Memory B cell (primary cell): ENCODE measurements at regions not wholly inside any gene's neighbourhood (a gene's known extent, or its start where the extent isn't known, plus 50 kb on each side); places are given as distances from the start of the nearest gene placed in this dataset.

ENCODE experiments used
- ATAC-seq: fragments of 150-1000 bp; cut with Tn5 transposase; 2 replicates; pipeline ENCODE4 v1.10.0; 2021; ENCODE audit warnings: low read depth, mild to moderate bottlenecking, moderate library complexity
- DNase-seq, 2 donors: peaks; one replicate each; pipeline ENCODE4 v3.0.0; 2022; ENCODE audit warnings: low spot score in 2 of 2
- H3K27ac Mint-ChIP-seq: one replicate; pipeline ENCODE4 v1.8.0; 2022; ENCODE audit warnings: mild to moderate bottlenecking, moderate library complexity, mixed read lengths
- H3K27me3 Mint-ChIP-seq: one replicate; pipeline ENCODE4 v1.8.0; 2022; ENCODE audit warnings: mixed read lengths
- H3K36me3 Mint-ChIP-seq: one replicate; pipeline ENCODE4 v1.8.0; 2022; ENCODE audit warnings: mild to moderate bottlenecking, mixed read lengths
- H3K4me1 Mint-ChIP-seq: one replicate; pipeline ENCODE4 v1.8.0; 2022; ENCODE audit warnings: mixed read lengths
- H3K4me3 Mint-ChIP-seq: one replicate; pipeline ENCODE4 v1.8.0; 2022; ENCODE audit warnings: mild to moderate bottlenecking, moderate library complexity, mixed read lengths
- H3K9me3 Mint-ChIP-seq: one replicate; pipeline ENCODE4 v1.8.0; 2022; ENCODE audit warnings: mixed read lengths

DNA sequence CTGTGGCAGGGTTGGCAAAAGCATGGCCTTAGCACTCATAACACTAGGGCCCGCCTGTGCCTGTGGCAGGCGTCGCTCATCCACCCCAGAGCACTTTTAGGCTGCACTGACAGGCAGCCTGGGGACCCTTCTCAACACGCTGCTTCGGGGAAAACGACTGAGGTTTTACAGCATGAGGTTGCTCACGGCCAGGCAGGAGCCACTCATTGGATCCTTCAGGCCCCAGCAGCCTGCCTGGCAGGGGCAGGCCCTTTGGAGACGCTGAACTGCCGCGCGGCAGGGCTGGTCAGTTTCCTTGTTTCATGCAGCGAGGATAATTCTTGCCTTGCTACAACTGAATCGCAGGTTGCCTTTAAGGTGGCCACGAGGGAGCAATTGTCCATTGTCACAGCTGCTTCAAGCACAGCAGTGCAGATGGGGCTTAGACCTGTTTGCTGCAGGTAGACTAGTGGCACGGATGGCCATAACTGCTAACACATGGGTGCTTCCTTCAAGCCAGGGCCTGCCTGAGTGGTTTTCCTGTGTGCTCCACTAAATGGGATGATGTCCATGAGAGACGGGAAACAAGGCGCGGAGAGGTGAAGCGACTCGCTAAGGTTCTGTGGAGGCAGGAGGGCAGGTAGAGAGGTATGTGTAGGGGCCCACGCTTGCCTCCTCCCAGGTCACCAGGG lies 49.9 kb upstream of the HS6ST1 start:
- Mint-ChIP-seq H3K27me3 (peaks cover 2% of the 10 kb centered on the region), H3K9me3 (no peaks in the 10 kb centered on the region), H3K27ac (no peak overlapping the region), H3K4me1 (no peaks in the 10 kb centered on the region), H3K36me3 (no peaks in the 10 kb centered on the region), H3K4me3 (no peak overlapping the region)
- ATAC-seq (no peak), DNase-seq (no peak)

DNA sequence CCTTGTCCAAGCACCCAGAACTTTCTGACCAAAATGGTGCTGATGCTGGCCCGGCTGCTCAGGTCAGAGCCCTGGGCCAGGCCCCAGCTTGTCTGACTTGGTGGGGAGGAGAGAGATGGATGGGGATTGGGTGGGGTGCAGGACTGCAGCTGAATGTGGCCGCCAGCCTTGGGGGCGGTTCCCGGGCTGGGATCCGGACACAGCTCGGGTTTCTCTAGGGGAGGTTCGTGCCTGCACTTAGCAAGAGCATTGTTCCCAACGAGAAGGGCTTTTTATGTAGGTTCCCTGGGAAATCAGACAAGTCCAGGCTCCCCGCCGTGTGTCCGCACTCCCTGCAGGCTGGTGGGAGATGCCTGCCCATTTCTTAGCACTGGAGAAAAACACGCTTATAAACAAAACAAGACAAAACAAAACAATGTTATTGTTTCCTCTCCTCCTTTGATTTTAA lies 50.5 kb upstream of the HS6ST1 start:
- H3K4me3 Mint-ChIP-seq = no peak overlapping the region
- DNase-seq (no peak), ATAC-seq (no peak)
- H3K27ac Mint-ChIP-seq = no peak overlapping the region
- no peaks in the 10 kb centered on the region for H3K4me1 Mint-ChIP-seq
- H3K27me3 Mint-ChIP-seq = peaks cover 2% of the 10 kb centered on the region
- no peaks in the 10 kb centered on the region for H3K9me3 Mint-ChIP-seq
- H3K36me3 Mint-ChIP-seq = no peaks in the 10 kb centered on the region

GRCh38 chr2:128369602-128370467 lies 51.2 kb upstream of the HS6ST1 start:
- H3K36me3 Mint-ChIP-seq = no peaks in the 10 kb centered on the region
- peaks cover 2% of the 10 kb centered on the region for H3K27me3 Mint-ChIP-seq
- no peaks in the 10 kb centered on the region for H3K9me3 Mint-ChIP-seq
- DNase-seq (no peak), ATAC-seq (no peak)
- H3K4me1 Mint-ChIP-seq = no peaks in the 10 kb centered on the region
- no peak overlapping the region for H3K4me3 Mint-ChIP-seq
- H3K27ac Mint-ChIP-seq = no peak overlapping the region

GRCh38 chr2:128370468-128371247 lies 52.0 kb upstream of the HS6ST1 start:
- no peaks in the 10 kb centered on the region for H3K4me1 Mint-ChIP-seq
- H3K9me3 Mint-ChIP-seq = no peaks in the 10 kb centered on the region
- H3K36me3 Mint-ChIP-seq = no peaks in the 10 kb centered on the region
- no peak for ATAC-seq
- H3K27me3 Mint-ChIP-seq = no peaks in the 10 kb centered on the region
- H3K4me3 Mint-ChIP-seq = no peak overlapping the region
- H3K27ac Mint-ChIP-seq = no peak overlapping the region
- no peak for DNase-seq

DNA sequence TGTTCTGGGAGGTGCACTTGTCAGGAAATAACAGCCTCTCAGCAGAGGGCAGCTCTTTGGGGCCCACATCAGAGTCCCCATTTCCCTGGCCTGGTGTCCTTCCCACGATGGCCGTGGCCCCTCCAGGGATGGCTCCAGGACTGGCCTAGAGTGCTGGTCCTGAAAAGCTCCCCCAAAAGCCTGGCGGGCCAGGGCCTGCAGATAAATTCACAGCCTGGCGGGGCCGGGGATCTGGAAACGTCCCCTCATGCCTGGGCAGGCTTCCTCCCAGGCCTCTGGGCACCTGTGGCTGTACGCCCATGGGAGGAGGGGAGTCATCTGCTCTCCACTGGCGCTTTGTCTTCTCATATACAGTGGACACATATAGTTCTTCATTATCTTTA lies 52.6 kb upstream of the HS6ST1 start:
- Mint-ChIP-seq H3K27ac (no peak overlapping the region), H3K36me3 (no peaks in the 10 kb centered on the region), H3K4me1 (no peaks in the 10 kb centered on the region), H3K9me3 (no peaks in the 10 kb centered on the region), H3K4me3 (no peak overlapping the region), H3K27me3 (no peaks in the 10 kb centered on the region)
- DNase-seq (no peak), ATAC-seq (no peak)

DNA sequence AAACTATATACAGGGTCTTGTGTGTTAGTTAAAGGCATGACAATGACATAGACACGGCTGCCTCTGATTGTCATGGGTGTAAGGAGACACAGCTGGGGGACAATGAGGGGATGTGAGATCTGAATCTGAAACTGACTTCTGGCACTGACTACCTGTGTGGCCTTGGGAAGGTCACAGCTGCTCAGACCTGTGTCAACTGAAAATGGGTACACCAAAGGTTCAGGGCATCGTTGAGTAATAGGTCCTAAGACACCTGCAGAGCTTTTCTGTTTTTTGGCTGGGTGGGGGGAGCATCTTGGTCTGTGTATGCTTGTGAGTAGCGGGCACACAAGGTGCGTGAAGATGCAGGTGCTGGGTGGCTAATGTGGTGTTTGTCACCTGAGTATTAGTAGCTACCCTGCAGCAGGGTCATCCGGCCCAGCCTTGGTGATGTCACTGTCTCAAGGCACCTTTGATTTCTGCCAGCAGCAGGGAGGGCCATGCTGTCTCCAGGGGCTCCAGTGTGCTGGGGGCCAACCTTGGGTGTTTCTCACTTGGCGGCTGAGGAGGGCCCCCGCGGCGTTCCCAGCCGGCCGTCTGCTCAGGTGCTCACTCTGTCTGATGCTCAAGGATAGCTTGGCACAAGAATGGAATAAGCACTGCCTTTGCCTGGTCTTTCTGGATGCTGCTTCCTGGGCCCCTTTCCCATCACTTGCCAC lies 53.1 kb upstream of the HS6ST1 start:
- no peak for DNase-seq
- Mint-ChIP-seq H3K36me3 (no peaks in the 10 kb centered on the region), H3K27me3 (no peaks in the 10 kb centered on the region), H3K4me3 (no peak overlapping the region), H3K9me3 (no peaks in the 10 kb centered on the region), H3K27ac (no peak overlapping the region), H3K4me1 (no peaks in the 10 kb centered on the region)
- ATAC-seq = no peak

DNA sequence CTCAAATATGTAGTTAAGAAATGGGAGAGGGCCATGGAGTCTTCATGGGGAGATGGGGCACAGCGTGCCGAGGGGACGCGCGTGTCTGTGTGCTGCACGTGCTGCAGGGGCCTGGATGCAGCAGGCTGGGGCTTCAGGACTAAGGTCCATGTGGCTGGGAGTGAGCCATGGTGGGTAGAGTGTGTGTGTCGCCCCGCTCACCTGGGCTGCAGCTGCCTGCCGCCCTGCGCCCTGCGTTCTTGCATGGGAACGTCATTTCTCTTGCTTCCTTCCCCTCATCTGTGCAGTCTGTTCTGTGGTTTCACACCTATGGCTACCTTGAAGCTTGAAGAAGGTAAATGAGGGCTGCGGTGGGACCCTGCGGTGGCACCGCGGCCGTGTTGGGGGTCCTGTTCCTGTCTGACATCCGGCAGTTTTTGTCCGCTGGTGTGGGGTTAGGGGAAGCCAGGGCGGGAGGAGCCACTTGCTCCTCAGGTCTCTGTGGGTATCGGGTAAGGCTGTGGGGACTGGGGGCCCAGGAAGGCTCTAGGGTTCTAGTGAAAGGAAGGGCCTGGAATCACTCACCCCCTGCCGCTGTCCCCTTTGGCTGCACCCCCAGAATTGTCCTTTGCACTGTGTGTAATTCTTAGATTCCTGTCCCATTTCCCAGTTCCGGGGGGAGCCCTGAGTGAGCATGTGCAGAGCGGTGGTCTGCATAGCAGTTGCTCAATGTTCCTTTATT lies 54.1 kb upstream of the HS6ST1 start:
- ATAC-seq = no peak
- no peaks in the 10 kb centered on the region for H3K27me3 Mint-ChIP-seq
- H3K36me3 Mint-ChIP-seq = no peaks in the 10 kb centered on the region
- DNase-seq = no peak
- no peak overlapping the region for H3K27ac Mint-ChIP-seq
- H3K9me3 Mint-ChIP-seq = no peaks in the 10 kb centered on the region
- no peaks in the 10 kb centered on the region for H3K4me1 Mint-ChIP-seq
- H3K4me3 Mint-ChIP-seq = no peak overlapping the region

- DNase-seq = no peak
- no peak for ATAC-seq
- Mint-ChIP-seq H3K4me1 (no peaks in the 10 kb centered on the region), H3K36me3 (no peaks in the 10 kb centered on the region), H3K4me3 (no peak overlapping the region), H3K9me3 (no peaks in the 10 kb centered on the region), H3K27ac (no peak overlapping the region), H3K27me3 (no peaks in the 10 kb centered on the region)
Observed at GRCh38 chr2:128373451-128374000, 54.9 kb upstream of the HS6ST1 start.

DNA sequence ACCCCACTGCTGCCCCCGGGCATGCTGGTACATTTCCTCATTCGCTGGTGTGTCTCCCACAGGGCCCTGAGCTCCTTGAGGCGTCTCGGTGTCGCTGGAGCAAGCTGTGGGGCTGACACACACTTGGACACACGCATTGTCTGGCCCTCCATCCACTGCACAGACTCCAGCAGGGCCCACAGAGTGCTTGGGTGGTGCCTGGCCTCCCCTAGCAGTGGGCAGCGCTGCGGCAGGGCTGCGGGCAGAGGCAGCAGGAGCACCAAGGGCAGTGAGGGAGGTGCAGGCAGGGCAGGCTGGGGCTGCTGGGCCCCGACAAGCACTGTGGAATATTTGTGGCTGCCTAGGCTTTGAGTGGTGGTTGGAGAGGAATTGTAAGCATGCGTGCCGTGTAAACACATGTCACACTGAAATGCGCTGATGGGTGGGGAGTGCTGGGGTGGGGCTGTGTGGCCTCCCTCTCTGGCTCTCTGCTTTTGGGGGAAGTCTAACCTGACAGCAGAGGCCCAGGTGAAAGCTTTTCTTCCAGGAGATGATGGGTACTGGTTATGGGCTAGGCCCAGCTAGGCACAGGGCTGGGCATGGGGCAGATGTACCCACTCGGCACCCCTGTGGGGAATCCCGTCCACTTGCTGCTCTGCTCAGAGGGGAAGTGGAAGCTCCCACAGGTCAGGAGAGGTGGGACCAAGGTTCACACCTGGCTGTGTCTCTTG lies 55.5 kb upstream of the HS6ST1 start:
- no peak for ATAC-seq
- H3K36me3 Mint-ChIP-seq = no peaks in the 10 kb centered on the region
- no peak for DNase-seq
- no peak overlapping the region for H3K27ac Mint-ChIP-seq
- no peak overlapping the region for H3K4me3 Mint-ChIP-seq
- H3K9me3 Mint-ChIP-seq = no peaks in the 10 kb centered on the region
- H3K4me1 Mint-ChIP-seq = no peaks in the 10 kb centered on the region
- H3K27me3 Mint-ChIP-seq = no peaks in the 10 kb centered on the region

- DNase-seq (no peak), ATAC-seq (no peak)
- H3K27me3 Mint-ChIP-seq = no peaks in the 10 kb centered on the region
- no peak overlapping the region for H3K27ac Mint-ChIP-seq
- H3K4me3 Mint-ChIP-seq = no peak overlapping the region
- no peaks in the 10 kb centered on the region for H3K9me3 Mint-ChIP-seq
- H3K36me3 Mint-ChIP-seq = no peaks in the 10 kb centered on the region
- H3K4me1 Mint-ChIP-seq = no peaks in the 10 kb centered on the region
Observed at GRCh38 chr2:128374711-128375413, 56.2 kb upstream of the HS6ST1 start.

DNA sequence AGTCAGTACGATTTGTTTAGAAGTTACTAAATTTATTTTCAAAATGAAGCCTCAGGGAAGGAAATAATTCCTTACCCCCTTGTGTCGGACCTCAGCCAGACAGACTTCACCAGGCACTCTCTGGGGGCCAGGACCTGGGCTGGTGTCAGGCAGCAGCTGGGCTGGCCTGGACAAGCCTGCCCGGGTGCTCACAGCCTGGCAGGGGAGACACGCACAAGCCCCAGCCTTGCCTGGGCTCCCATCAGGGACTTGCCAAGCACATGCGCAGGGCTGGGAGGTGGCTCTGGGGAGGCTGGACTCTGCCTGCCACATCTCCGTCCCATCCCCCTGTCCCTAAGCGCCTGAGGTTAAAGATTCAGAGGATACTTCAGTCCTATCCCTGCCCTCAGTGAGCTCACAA lies 56.8 kb upstream of the HS6ST1 start:
- no peaks in the 10 kb centered on the region for H3K9me3 Mint-ChIP-seq
- no peak overlapping the region for H3K4me3 Mint-ChIP-seq
- ATAC-seq = no peak
- H3K4me1 Mint-ChIP-seq = no peaks in the 10 kb centered on the region
- no peak for DNase-seq
- H3K36me3 Mint-ChIP-seq = no peaks in the 10 kb centered on the region
- no peak overlapping the region for H3K27ac Mint-ChIP-seq
- H3K27me3 Mint-ChIP-seq = no peaks in the 10 kb centered on the region

DNA sequence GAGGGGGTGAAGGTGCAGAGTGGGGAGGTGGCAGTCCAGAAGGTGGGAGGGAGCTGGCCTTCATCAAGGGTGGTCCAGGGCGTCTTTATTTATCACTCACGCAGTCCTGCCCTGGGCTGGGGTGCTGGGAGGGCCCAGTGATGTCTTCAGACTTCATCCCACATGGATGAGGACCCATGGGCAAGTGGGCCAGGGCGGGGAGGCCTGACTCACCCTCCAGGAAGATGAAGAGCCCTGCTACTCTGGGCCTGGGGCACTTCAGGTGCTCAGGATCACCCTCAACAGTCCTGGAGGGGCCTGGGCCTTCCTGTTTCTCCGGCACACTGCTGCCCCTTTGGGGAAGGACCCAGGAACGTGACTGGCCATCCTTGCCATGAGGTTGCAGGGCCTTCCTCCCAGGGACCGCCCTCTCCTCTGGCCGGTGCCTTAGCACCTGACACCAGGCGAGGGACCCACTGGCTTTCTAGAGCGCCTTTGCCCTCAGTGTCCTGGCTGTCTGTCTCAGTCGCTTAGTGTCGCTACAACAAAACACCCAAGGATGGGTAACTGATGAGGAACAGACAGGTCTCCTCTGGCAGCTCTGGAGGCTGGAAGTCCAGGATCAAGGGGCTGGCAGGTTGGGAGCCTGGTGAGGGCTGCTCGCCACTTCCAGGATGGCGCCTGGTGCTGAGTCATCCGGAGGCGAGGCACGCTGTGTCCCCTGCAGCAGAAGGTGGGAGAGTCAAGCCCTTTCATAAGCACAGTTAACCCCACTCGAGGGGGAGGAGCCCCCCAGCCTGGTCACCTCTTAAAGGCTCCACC lies 57.8 kb upstream of the HS6ST1 start:
- no peak overlapping the region for H3K27ac Mint-ChIP-seq
- DNase-seq (no peak), ATAC-seq (no peak)
- no peaks in the 10 kb centered on the region for H3K9me3 Mint-ChIP-seq
- H3K4me3 Mint-ChIP-seq = no peak overlapping the region
- H3K4me1 Mint-ChIP-seq = no peaks in the 10 kb centered on the region
- no peaks in the 10 kb centered on the region for H3K36me3 Mint-ChIP-seq
- H3K27me3 Mint-ChIP-seq = no peaks in the 10 kb centered on the region
